Liver (tissue), 3 donors: ENCODE measurements at regions not wholly inside any gene's neighbourhood (a gene's known extent, or its start where the extent isn't known, plus 50 kb on each side); places are given as distances from the start of the nearest gene placed in this dataset.

Experiments
- ATF3 ChIP-seq: IDR thresholded peaks from 2 replicates; pipeline ENCODE4 v1.6.1; 2016; ENCODE audit warnings: antibody characterized with exemption
- CTCF ChIP-seq: fragments of 150-350 bp; IDR thresholded peaks from 2 replicates; pipeline ENCODE4 v1.5.1; 2017; ENCODE audit warnings: improper control_type of control experiment, low read depth, low read length; ENCODE audit not compliant: missing input control
- FOXA1 ChIP-seq: IDR thresholded peaks from 2 replicates; pipeline ENCODE4 v1.6.1; 2016; ENCODE audit warnings: antibody characterized with exemption
- RAD21 ChIP-seq, 2 donors: IDR thresholded peaks; 2 replicates each; pipeline ENCODE4 v1.6.1; 2016; ENCODE audit warnings: antibody characterized with exemption in 2 of 2, mild to moderate bottlenecking in 2 of 2
- REST ChIP-seq: IDR thresholded peaks from 2 replicates; pipeline ENCODE4 v1.6.1; 2016; ENCODE audit warnings: antibody characterized with exemption, mild to moderate bottlenecking
- RXRA ChIP-seq, 2 donors: IDR thresholded peaks; 2 replicates each; pipeline ENCODE4 v1.6.1; 2017 to 2018; ENCODE audit warnings: antibody characterized with exemption in 2 of 2, mild to moderate bottlenecking in 1 of 2
- TAF1 ChIP-seq: conservative IDR thresholded peaks from 2 replicates; pipeline ENCODE4 v1.6.1; 2016; ENCODE audit warnings: antibody characterized with exemption, mild to moderate bottlenecking
- donor health status: healthy.
- donor health status: healthy.

GRCh38 chr16:82396509-82396908, 226.5 kb upstream of the MPHOSPH6 start:
- TF ChIP-seq REST (no peak), CTCF (no peak), ATF3 (no peak), RAD21 (IDR thresholded peaks at IDR 0.05) (no peak), TAF1 (no peak), FOXA1 (no peak), RXRA (IDR thresholded peaks at IDR 0.05) (no peak)
